COR-L47 (cell line): ENCODE measurements at regions not wholly inside any gene's neighbourhood (a gene's known extent, or its start where the extent isn't known, plus 50 kb on each side); places are given as distances from the start of the nearest gene placed in this dataset.
"Not testable (repeated sequence)": the region's sequence is repeated elsewhere in the genome, so short reads cannot be mapped to it uniquely, and the experiment has no call there.

Experiments
- DNase-seq: peaks from one replicate; lab custom pipeline; 2025; lab: John Stamatoyannopoulos, UW

- DNase-seq, result no peak
Measured at GRCh38 chr6:119720160-119720559, 370.6 kb upstream of the MAN1A1 start.

GRCh38 chr6:119717942-119718341 lies 368.4 kb upstream of the MAN1A1 start:
- DNase-seq, result no peak

- no peak for DNase-seq
Measured at GRCh38 chr6:119716668-119717270, 367.2 kb upstream of the MAN1A1 start.

- DNase-seq, result no peak
Measured at GRCh38 chr6:119713903-119714302, 364.3 kb upstream of the MAN1A1 start.

GRCh38 chr6:119686644-119687043 lies 337.1 kb upstream of the MAN1A1 start:
- DNase-seq, result no peak

- no peak for DNase-seq
Measured at GRCh38 chr6:119686240-119686639, 336.7 kb upstream of the MAN1A1 start.

GRCh38 chr6:119683671-119684070 lies 334.1 kb upstream of the MAN1A1 start:
- DNase-seq, result no peak

GRCh38 chr6:119683031-119683430 lies 333.5 kb upstream of the MAN1A1 start:
- DNase-seq, result no peak

GRCh38 chr6:119678961-119679360 lies 329.4 kb upstream of the MAN1A1 start:
- no peak for DNase-seq

- DNase-seq, result no peak
Measured at GRCh38 chr6:119677384-119677783, 327.8 kb upstream of the MAN1A1 start.

- no peak for DNase-seq
Measured at GRCh38 chr6:119676961-119677360, 327.4 kb upstream of the MAN1A1 start.

GRCh38 chr6:119676230-119676629 lies 326.7 kb upstream of the MAN1A1 start:
- DNase-seq, result no peak

- DNase-seq, result no peak
Measured at GRCh38 chr6:119673741-119674140, 324.2 kb upstream of the MAN1A1 start.

GRCh38 chr6:119672725-119673124 lies 323.2 kb upstream of the MAN1A1 start:
- no peak for DNase-seq

GRCh38 chr6:119671105-119671504 lies 321.5 kb upstream of the MAN1A1 start:
- DNase-seq, result no peak

- no peak for DNase-seq
Measured at GRCh38 chr6:119669221-119669620, 319.7 kb upstream of the MAN1A1 start.

GRCh38 chr6:119665432-119665831 lies 315.9 kb upstream of the MAN1A1 start:
- not testable (repeated sequence) for DNase-seq

- DNase-seq, result no peak
Measured at GRCh38 chr6:119661628-119662027, 312.1 kb upstream of the MAN1A1 start.

GRCh38 chr6:119661078-119661477 lies 311.5 kb upstream of the MAN1A1 start:
- DNase-seq, result no peak

- DNase-seq, result no peak
Measured at GRCh38 chr6:119658917-119659316, 309.4 kb upstream of the MAN1A1 start.

GRCh38 chr6:119655124-119655523 lies 305.6 kb upstream of the MAN1A1 start:
- DNase-seq, result no peak

- DNase-seq, result no peak
Measured at GRCh38 chr6:119653329-119653728, 303.8 kb upstream of the MAN1A1 start.

- no peak for DNase-seq
Measured at GRCh38 chr6:119649531-119649930, 300.0 kb upstream of the MAN1A1 start.

GRCh38 chr6:119647309-119647708 lies 297.7 kb upstream of the MAN1A1 start:
- no peak for DNase-seq

- DNase-seq, result no peak
Measured at GRCh38 chr6:119643876-119644275, 294.3 kb upstream of the MAN1A1 start.
